ENCODE measurements at regions not wholly inside any gene's neighbourhood (a gene's known extent, or its start where the extent isn't known, plus 50 kb on each side); places are given as distances from the start of the nearest gene placed in this dataset.

GRCh38 chr12:30422844-30423243 lies 272.8 kb downstream of the IPO8 start:
- H3K27ac ChIP-seq: no peak overlapping the region
- no peak for DNase-seq (ENCODE audit: low spot score)
- no peaks in the 10 kb centered on the region for H4K20me1 ChIP-seq (ENCODE audit: insufficient read depth, poor library complexity, severe bottlenecking)
- H3K4me2 ChIP-seq: no peak overlapping the region
- WGBS (ENCODE audit: low lambda C conversion rate, missing lambda C conversion rate): 96% methylated on average over 1 of the region's 1 CpG
- H3K4me3 ChIP-seq: no peak overlapping the region
- H3K79me2 ChIP-seq: no peaks in the 10 kb centered on the region
- no peaks in the 10 kb centered on the region for H3K9me3 ChIP-seq (ENCODE audit: low read depth)
- H3K9me2 ChIP-seq (replicated peaks; ENCODE audit: insufficient read depth): no peaks in the 10 kb centered on the region
- TF ChIP-seq EZH2phosphoT487 (IDR thresholded peaks at IDR 0.05; ENCODE audit: low read depth, severe bottlenecking, unreplicated experiment) (no peak), EZH2 (IDR thresholded peaks at IDR 0.05; ENCODE audit: borderline replicate concordance) (no peak), CTCF (IDR thresholded peaks at IDR 0.05; ENCODE audit: poor library complexity) (no peak)
- H3K36me3 ChIP-seq (replicated peaks; ENCODE audit: insufficient read depth, low read depth): no peaks in the 10 kb centered on the region
- no peak overlapping the region for H2AFZ ChIP-seq
- no peaks in the 10 kb centered on the region for H3K27me3 ChIP-seq
- H3K4me1 ChIP-seq (ENCODE audit: insufficient read depth): peaks cover 5% of the 10 kb centered on the region

- Histone ChIP-seq H3K4me1 (ENCODE audit: insufficient read depth) (no peaks in the 10 kb centered on the region), H3K4me2 (no peak overlapping the region), H3K27me3 (no peaks in the 10 kb centered on the region), H3K27ac (no peak overlapping the region), H2AFZ (no peak overlapping the region), H3K36me3 (replicated peaks; ENCODE audit: insufficient read depth, low read depth) (no peaks in the 10 kb centered on the region), H3K9me2 (replicated peaks; ENCODE audit: insufficient read depth) (no peaks in the 10 kb centered on the region), H3K79me2 (no peaks in the 10 kb centered on the region), H4K20me1 (ENCODE audit: insufficient read depth, poor library complexity, severe bottlenecking) (no peaks in the 10 kb centered on the region), H3K4me3 (no peak overlapping the region), H3K9me3 (ENCODE audit: low read depth) (no peaks in the 10 kb centered on the region)
- no peak for DNase-seq (ENCODE audit: low spot score)
- 82% methylated on average over 3 of the region's 3 CpGs for WGBS (ENCODE audit: low lambda C conversion rate, missing lambda C conversion rate)
- TF ChIP-seq CTCF (IDR thresholded peaks at IDR 0.05; ENCODE audit: poor library complexity) (no peak), EZH2 (IDR thresholded peaks at IDR 0.05; ENCODE audit: borderline replicate concordance) (no peak), EZH2phosphoT487 (IDR thresholded peaks at IDR 0.05; ENCODE audit: low read depth, severe bottlenecking, unreplicated experiment) (no peak)
Observed at GRCh38 chr12:30420561-30420960, 275.1 kb downstream of the IPO8 start.

GRCh38 chr12:30417697-30418231 lies 277.9 kb downstream of the IPO8 start:
- WGBS (ENCODE audit: low lambda C conversion rate, missing lambda C conversion rate): 84% methylated on average over 5 of the region's 5 CpGs
- H3K4me1 ChIP-seq (ENCODE audit: insufficient read depth): no peaks in the 10 kb centered on the region
- H3K79me2 ChIP-seq: no peaks in the 10 kb centered on the region
- H3K4me3 ChIP-seq: no peak overlapping the region
- H3K4me2 ChIP-seq: no peak overlapping the region
- no peaks in the 10 kb centered on the region for H3K9me2 ChIP-seq (replicated peaks; ENCODE audit: insufficient read depth)
- DNase-seq (ENCODE audit: low spot score): no peak
- TF ChIP-seq CTCF (IDR thresholded peaks at IDR 0.05; ENCODE audit: poor library complexity) (no peak), EZH2phosphoT487 (IDR thresholded peaks at IDR 0.05; ENCODE audit: low read depth, severe bottlenecking, unreplicated experiment) (no peak), EZH2 (IDR thresholded peaks at IDR 0.05; ENCODE audit: borderline replicate concordance) (no peak)
- H4K20me1 ChIP-seq (ENCODE audit: insufficient read depth, poor library complexity, severe bottlenecking): no peaks in the 10 kb centered on the region
- no peaks in the 10 kb centered on the region for H3K27me3 ChIP-seq
- no peak overlapping the region for H2AFZ ChIP-seq
- no peak overlapping the region for H3K27ac ChIP-seq
- no peaks in the 10 kb centered on the region for H3K9me3 ChIP-seq (ENCODE audit: low read depth)
- no peaks in the 10 kb centered on the region for H3K36me3 ChIP-seq (replicated peaks; ENCODE audit: insufficient read depth, low read depth)

GRCh38 chr12:30416631-30417030 lies 279.0 kb downstream of the IPO8 start:
- Histone ChIP-seq H3K9me2 (replicated peaks; ENCODE audit: insufficient read depth) (no peaks in the 10 kb centered on the region), H3K36me3 (replicated peaks; ENCODE audit: insufficient read depth, low read depth) (no peaks in the 10 kb centered on the region), H3K27ac (no peak overlapping the region), H3K4me3 (no peak overlapping the region), H3K4me2 (no peak overlapping the region), H2AFZ (no peak overlapping the region), H3K4me1 (ENCODE audit: insufficient read depth) (no peaks in the 10 kb centered on the region), H3K27me3 (no peaks in the 10 kb centered on the region), H3K79me2 (no peaks in the 10 kb centered on the region), H3K9me3 (ENCODE audit: low read depth) (no peaks in the 10 kb centered on the region), H4K20me1 (ENCODE audit: insufficient read depth, poor library complexity, severe bottlenecking) (no peaks in the 10 kb centered on the region)
- TF ChIP-seq EZH2phosphoT487 (IDR thresholded peaks at IDR 0.05; ENCODE audit: low read depth, severe bottlenecking, unreplicated experiment): no peak
- DNase-seq (ENCODE audit: low spot score): no peak
- 90% methylated on average over 3 of the region's 3 CpGs for WGBS (ENCODE audit: low lambda C conversion rate, missing lambda C conversion rate)
